ENCODE measurements at regions not wholly inside any gene's neighbourhood (a gene's known extent, or its start where the extent isn't known, plus 50 kb on each side); places are given as distances from the start of the nearest gene placed in this dataset.
A peak's percentile ranks its signal among the peaks of the same experiment; 100 is the strongest.

GRCh38 chr2:65940856-65941255, 494.1 kb upstream of the MEIS1 start:
- peak; percentile 39 for DNase-seq (ENCODE audit: low read depth)
- H3K4me3 ChIP-seq (ENCODE audit: low read depth, low read length) = no peak overlapping the region
- TF ChIP-seq MAX (IDR thresholded peaks at IDR 0.05; ENCODE audit: low read depth, low read length) = no peak
- no peak for TF ChIP-seq MYC (IDR thresholded peaks at IDR 0.05; ENCODE audit: low read depth, low read length)

- no peak overlapping the region for H3K4me3 ChIP-seq (ENCODE audit: low read depth, low read length)
- TF ChIP-seq MYC (IDR thresholded peaks at IDR 0.05; ENCODE audit: low read depth, low read length) = no peak
- TF ChIP-seq MAX (IDR thresholded peaks at IDR 0.05; ENCODE audit: low read depth, low read length) = no peak
- TF ChIP-seq POLR2A (IDR thresholded peaks at IDR 0.05; ENCODE audit: extremely low read depth, insufficient read length) = no peak
- TF ChIP-seq CTCF (IDR thresholded peaks at IDR 0.05; ENCODE audit: low read depth, low read length) = no peak
- no peak for DNase-seq (ENCODE audit: low read depth)
Measured at GRCh38 chr2:65939687-65940086, 495.2 kb upstream of the MEIS1 start.

- TF ChIP-seq MAX (IDR thresholded peaks at IDR 0.05; ENCODE audit: low read depth, low read length) = no peak
- DNase-seq (ENCODE audit: low read depth) = no peak
- H3K4me3 ChIP-seq (ENCODE audit: low read depth, low read length) = no peak overlapping the region
Measured at GRCh38 chr2:65937379-65938160, 497.4 kb upstream of the MEIS1 start.

GRCh38 chr2:65934992-65935629, 499.8 kb upstream of the MEIS1 start:
- H3K4me3 ChIP-seq (ENCODE audit: low read depth, low read length) = no peak overlapping the region
- TF ChIP-seq MAX (IDR thresholded peaks at IDR 0.05; ENCODE audit: low read depth, low read length) (no peak), CTCF (IDR thresholded peaks at IDR 0.05; ENCODE audit: low read depth, low read length) (no peak), POLR2A (IDR thresholded peaks at IDR 0.05; ENCODE audit: extremely low read depth, insufficient read length) (no peak), MYC (IDR thresholded peaks at IDR 0.05; ENCODE audit: low read depth, low read length) (no peak)
- no peak for DNase-seq (ENCODE audit: low read depth)

GRCh38 chr2:65932571-65932970, 500.2 kb upstream of the SPRED2 start:
- TF ChIP-seq MAX (IDR thresholded peaks at IDR 0.05; ENCODE audit: low read depth, low read length) = no peak
- TF ChIP-seq MYC (IDR thresholded peaks at IDR 0.05; ENCODE audit: low read depth, low read length) = no peak
- no peak for TF ChIP-seq POLR2A (IDR thresholded peaks at IDR 0.05; ENCODE audit: extremely low read depth, insufficient read length)
- no peak for TF ChIP-seq CTCF (IDR thresholded peaks at IDR 0.05; ENCODE audit: low read depth, low read length)
- DNase-seq (ENCODE audit: low read depth) = no peak
- no peak overlapping the region for H3K4me3 ChIP-seq (ENCODE audit: low read depth, low read length)

GRCh38 chr2:65931056-65931455, 498.7 kb upstream of the SPRED2 start:
- TF ChIP-seq CTCF (IDR thresholded peaks at IDR 0.05; ENCODE audit: low read depth, low read length) (no peak), MAX (IDR thresholded peaks at IDR 0.05; ENCODE audit: low read depth, low read length) (no peak), MYC (IDR thresholded peaks at IDR 0.05; ENCODE audit: low read depth, low read length) (no peak), POLR2A (IDR thresholded peaks at IDR 0.05; ENCODE audit: extremely low read depth, insufficient read length) (no peak)
- no peak overlapping the region for H3K4me3 ChIP-seq (ENCODE audit: low read depth, low read length)
- no peak for DNase-seq (ENCODE audit: low read depth)

Data from NB4 (cell line).